Panc1 (cell line): ENCODE measurements at regions not wholly inside any gene's neighbourhood (a gene's known extent, or its start where the extent isn't known, plus 50 kb on each side); places are given as distances from the start of the nearest gene placed in this dataset.

Experiments
- ATAC-seq: fragments of 200-7000 bp; cut with Tn5 transposase; 2 replicates; pipeline ENCODE4 v1.9.1; 2020; ENCODE audit warnings: mild to moderate bottlenecking, moderate library complexity
- BruUV-seq: library from RNA; stranded (reverse); fragments of 400-500 nt; replicated peaks from 2 replicates; lab custom pipeline; 2021; lab: Mats Ljungman, UMichigan
- CTCF ChIA-PET: fragments of 300-600 bp; sonication (Branson Sonifier 250); formaldehyde crosslinking; loops from one replicate; lab custom pipeline; 2022; ENCODE audit warnings: antibody characterized with exemption; lab: Charles Lee
- POLR2A ChIA-PET: fragments of 300-600 bp; sonication (Branson Sonifier 250); formaldehyde crosslinking; loops from one replicate; lab custom pipeline; 2022; ENCODE audit warnings: antibody characterized with exemption; lab: Charles Lee
- DNase-seq: peaks from one replicate; pipeline ENCODE4 v3.0.0-alpha.2; 2010; ENCODE audit warnings: low read depth, low spot score
- H3K27ac ChIP-seq: 2 replicates; pipeline ENCODE4 v1.5.1; 2011; ENCODE audit warnings: mild to moderate bottlenecking, low read length, inconsistent platforms
- H3K27me3 ChIP-seq: fragments of 200-500 bp; sonication (Bioruptor generic); 2 replicates; pipeline ENCODE4 v1.6.0; 2014; ENCODE audit warnings: low read length, inconsistent platforms; ENCODE audit not compliant: control insufficient read depth, insufficient read depth
- H3K36me3 ChIP-seq: fragments of 200-500 bp; sonication (Bioruptor generic); 2 replicates; pipeline ENCODE4 v1.5.1; 2014; ENCODE audit warnings: inconsistent platforms, mild to moderate bottlenecking, low read length, moderate library complexity; ENCODE audit not compliant: control insufficient read depth, insufficient read depth
- H3K4me1 ChIP-seq: 2 replicates; pipeline ENCODE4 v1.5.1; 2011; ENCODE audit warnings: inconsistent platforms, mild to moderate bottlenecking, low read length, moderate library complexity; ENCODE audit not compliant: control insufficient read depth, insufficient read depth
- H3K4me3 ChIP-seq, 2 experiments: 2 replicates each; pipeline ENCODE4 v1.5.1; 2011 to 2012; ENCODE audit warnings: low read depth in 2 of 2, low read length in 2 of 2, mild to moderate bottlenecking in 2 of 2, inconsistent platforms in 1 of 2, moderate library complexity in 1 of 2
- H3K9me3 ChIP-seq: fragments of 200-500 bp; sonication (Bioruptor generic); 2 replicates; pipeline ENCODE4 v1.5.1; 2014; ENCODE audit warnings: low read depth, mild to moderate bottlenecking, inconsistent platforms, low read length, moderate library complexity; ENCODE audit not compliant: control insufficient read depth, insufficient read depth
- CTCF ChIP-seq: fragments of 450-650 bp; IDR thresholded peaks from 2 replicates; pipeline ENCODE4 v1.5.1; 2017; ENCODE audit warnings: mild to moderate bottlenecking
- POLR2AphosphoS5 ChIP-seq: IDR thresholded peaks from 2 replicates; pipeline ENCODE4 v1.6.1; 2012; ENCODE audit warnings: mild to moderate bottlenecking, low read depth, low read length, moderate library complexity
- REST ChIP-seq, 2 experiments: IDR thresholded peaks; 2 replicates each; pipeline ENCODE4 v1.6.1; 2011 to 2012; ENCODE audit warnings: low read depth in 2 of 2, control low read depth in 1 of 2, low read length in 1 of 2, mild to moderate bottlenecking in 1 of 2, moderate library complexity in 1 of 2; ENCODE audit not compliant: insufficient read depth in 1 of 2
- SIN3A ChIP-seq: IDR thresholded peaks from 2 replicates; pipeline ENCODE4 v1.6.1; 2012; ENCODE audit warnings: low read depth, mild to moderate bottlenecking, low read length, moderate library complexity, borderline replicate concordance; ENCODE audit not compliant: insufficient read depth
- TCF7L2 ChIP-seq: IDR thresholded peaks from 2 replicates; pipeline ENCODE4 v1.6.1; 2011; ENCODE audit warnings: mild to moderate bottlenecking, low read depth, low read length, inconsistent platforms
- in situ Hi-C: cut with HindIII; loops from 2 replicates; pipeline ENCODE4 v1.10.0; 2016; ENCODE audit warnings: low sequenced_read_pairs, low pct_unique_long_range_greater_than_20kb
- intact Hi-C: fragments of 100-400 bp; cut with micrococcal nuclease; formaldehyde crosslinking; loops from one replicate; pipeline ENCODE4 v1.10.0; 2022; ENCODE audit not compliant: unreplicated experiment

GRCh38 chr7:125338110-125338509 lies 408.5 kb upstream of the POT1 start:
- H3K4me3 ChIP-seq: no peak overlapping the region
- no peak for DNase-seq
- intact Hi-C loops (no loop called here), in situ Hi-C loops (no loop called here)
- no peak overlapping the region for H3K27ac ChIP-seq
- POLR2A ChIA-PET: no interaction called here
- no peaks in the 10 kb centered on the region for H3K27me3 ChIP-seq
- H3K4me1 ChIP-seq: no peaks in the 10 kb centered on the region
- CTCF ChIA-PET: no interaction called here
- H3K9me3 ChIP-seq: no peaks in the 10 kb centered on the region
- H3K36me3 ChIP-seq: no peaks in the 10 kb centered on the region
- TF ChIP-seq REST (IDR thresholded peaks at IDR 0.05; ENCODE audit: insufficient read depth in 1 of 2, low read depth in 2 of 2, low read length in 1 of 2) (no peak), CTCF (no peak), POLR2AphosphoS5 (no peak), TCF7L2 (no peak), SIN3A (no peak)
- no TSS peak for BruUV-seq
- no peak for ATAC-seq

GRCh38 chr7:125336326-125336725 lies 406.7 kb upstream of the POT1 start:
- in situ Hi-C loops: no loop called here
- no TSS peak for BruUV-seq
- ATAC-seq (no peak), DNase-seq (no peak)
- H3K4me1 ChIP-seq: no peaks in the 10 kb centered on the region
- no peaks in the 10 kb centered on the region for H3K9me3 ChIP-seq
- POLR2A ChIA-PET: no interaction called here
- CTCF ChIA-PET: no interaction called here
- TF ChIP-seq SIN3A: no peak
- no peak for TF ChIP-seq REST (IDR thresholded peaks at IDR 0.05; ENCODE audit: insufficient read depth in 1 of 2, low read depth in 2 of 2, low read length in 1 of 2)
- no peak for TF ChIP-seq TCF7L2
- no peak for TF ChIP-seq POLR2AphosphoS5
- no peak for TF ChIP-seq CTCF
- no peak overlapping the region for H3K27ac ChIP-seq
- H3K36me3 ChIP-seq: no peaks in the 10 kb centered on the region
- no peak overlapping the region for H3K4me3 ChIP-seq
- intact Hi-C loops: no loop called here
- no peaks in the 10 kb centered on the region for H3K27me3 ChIP-seq
